ENCODE measurements at regions not wholly inside any gene's neighbourhood (a gene's known extent, or its start where the extent isn't known, plus 50 kb on each side); places are given as distances from the start of the nearest gene placed in this dataset.
"Not testable (repeated sequence)": the region's sequence is repeated elsewhere in the genome, so short reads cannot be mapped to it uniquely, and the experiment has no call there.

- H3K4me3 Mint-ChIP-seq = no peak overlapping the region
- peaks cover 5 to 18% (median 11%) of the 10 kb centered on the region in 3 donors for H3K9me3 Mint-ChIP-seq
- H3K36me3 Mint-ChIP-seq = no peaks in the 10 kb centered on the region
- H3K9me3 ChIP-seq = peaks cover 2% of the 10 kb centered on the region
- H3K27me3 ChIP-seq (replicated peaks in 1 of 2; ENCODE audit: control insufficient read depth in 2 of 2, extremely low read depth in 1 of 2, insufficient read depth in 2 of 2, low read length in 1 of 2) = no peaks in the 10 kb centered on the region
- ChIA-PET CTCF (no interaction called here), POLR2A (no interaction called here)
- no peak overlapping the region for H3K27ac Mint-ChIP-seq
- no peaks in the 10 kb centered on the region for H3K36me3 ChIP-seq (ENCODE audit: control insufficient read depth in 2 of 2, extremely low read depth in 1 of 2, insufficient read depth in 1 of 2, low read length in 1 of 2)
- H3K4me3 ChIP-seq (ENCODE audit: control insufficient read depth in 1 of 2, extremely low read depth in 1 of 2, low read length in 1 of 2) = no peak overlapping the region
- no peaks in the 10 kb centered on the region for H3K27me3 Mint-ChIP-seq
- ATAC-seq (replicated peaks in 1 of 4) = no peak
- no peak overlapping the region for H3K27ac ChIP-seq (ENCODE audit: low read length)
- no peaks in the 10 kb centered on the region for H3K4me1 Mint-ChIP-seq
- no peaks in the 10 kb centered on the region for H3K4me1 ChIP-seq (ENCODE audit: control insufficient read depth in 1 of 2, extremely low read depth in 1 of 2, insufficient read depth in 2 of 2, low read length in 2 of 2)
- no peak for DNase-seq
Measured at GRCh38 chr2:13334545-13334944, 617.8 kb downstream of the TRIB2 start.

GRCh38 chr2:13335862-13336535 is 619.3 kb downstream of the TRIB2 start:
- Histone ChIP-seq H3K4me3 (ENCODE audit: control insufficient read depth in 1 of 2, extremely low read depth in 1 of 2, low read length in 1 of 2) (no peak overlapping the region), H3K27ac (ENCODE audit: low read length) (no peak overlapping the region), H3K36me3 (ENCODE audit: control insufficient read depth in 2 of 2, extremely low read depth in 1 of 2, insufficient read depth in 1 of 2, low read length in 1 of 2) (no peaks in the 10 kb centered on the region), H3K27me3 (replicated peaks in 1 of 2; ENCODE audit: control insufficient read depth in 2 of 2, extremely low read depth in 1 of 2, insufficient read depth in 2 of 2, low read length in 1 of 2) (no peaks in the 10 kb centered on the region), H3K9me3 (no peaks in the 10 kb centered on the region), H3K4me1 (ENCODE audit: control insufficient read depth in 1 of 2, extremely low read depth in 1 of 2, insufficient read depth in 2 of 2, low read length in 2 of 2) (no peaks in the 10 kb centered on the region)
- Mint-ChIP-seq H3K27me3 (no peaks in the 10 kb centered on the region), H3K27ac (no peak overlapping the region), H3K36me3 (no peaks in the 10 kb centered on the region), H3K9me3 (peaks cover 5 to 18% (median 11%) of the 10 kb centered on the region in 3 donors), H3K4me1 (no peaks in the 10 kb centered on the region), H3K4me3 (no peak overlapping the region)
- no peak for ATAC-seq (replicated peaks in 1 of 4)
- POLR2A ChIA-PET = no interaction called here
- DNase-seq = no peak
- CTCF ChIA-PET = no interaction called here
- WGBS (ENCODE audit: insufficient coverage) = 100% methylated on average over 1 of the region's 2 CpGs

GRCh38 chr2:13351068-13351467 is 634.3 kb downstream of the TRIB2 start:
- POLR2A ChIA-PET = no interaction called here
- WGBS (ENCODE audit: insufficient coverage) = no CpG with 5 or more reads among the region's 2 CpGs
- H3K9me3 ChIP-seq = no peaks in the 10 kb centered on the region
- H3K36me3 Mint-ChIP-seq = no peaks in the 10 kb centered on the region
- H3K27ac ChIP-seq (ENCODE audit: low read length) = no peak overlapping the region
- H3K27me3 ChIP-seq (replicated peaks in 1 of 2; ENCODE audit: control insufficient read depth in 2 of 2, extremely low read depth in 1 of 2, insufficient read depth in 2 of 2, low read length in 1 of 2) = no peaks in the 10 kb centered on the region
- H3K4me3 ChIP-seq (ENCODE audit: control insufficient read depth in 1 of 2, extremely low read depth in 1 of 2, low read length in 1 of 2) = no peak overlapping the region
- H3K4me3 Mint-ChIP-seq = no peak overlapping the region
- CTCF ChIA-PET = no interaction called here
- ATAC-seq (replicated peaks in 1 of 4) (no peak), DNase-seq (no peak)
- H3K4me1 Mint-ChIP-seq = no peaks in the 10 kb centered on the region
- H3K9me3 Mint-ChIP-seq = peaks cover 1 to 5% (median 4%) of the 10 kb centered on the region in 3 donors
- H3K27me3 Mint-ChIP-seq = no peaks in the 10 kb centered on the region
- H3K27ac Mint-ChIP-seq = no peak overlapping the region
- H3K36me3 ChIP-seq (ENCODE audit: control insufficient read depth in 2 of 2, extremely low read depth in 1 of 2, insufficient read depth in 1 of 2, low read length in 1 of 2) = no peaks in the 10 kb centered on the region
- H3K4me1 ChIP-seq (ENCODE audit: control insufficient read depth in 1 of 2, extremely low read depth in 1 of 2, insufficient read depth in 2 of 2, low read length in 2 of 2) = no peaks in the 10 kb centered on the region

DNA sequence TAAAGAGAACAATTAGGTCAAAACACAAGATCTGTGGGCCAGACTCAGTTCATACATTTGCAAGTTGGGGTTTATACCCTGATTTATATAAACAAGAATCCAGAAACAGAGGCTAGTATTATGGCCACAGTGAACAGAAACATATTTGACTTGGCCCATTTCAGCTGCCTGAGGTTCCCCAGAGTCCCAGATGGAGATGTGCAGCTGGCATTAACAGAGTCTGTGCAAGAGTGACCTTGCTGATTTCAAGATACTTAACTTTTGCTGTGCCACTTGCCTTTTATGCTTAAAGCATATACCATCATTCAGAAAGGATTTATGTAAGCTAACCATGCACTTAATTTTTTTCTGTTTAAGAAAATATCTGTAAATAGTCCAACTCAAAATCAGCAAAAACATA is 636.3 kb downstream of the TRIB2 start:
- H3K4me1 ChIP-seq (ENCODE audit: control insufficient read depth in 1 of 2, extremely low read depth in 1 of 2, insufficient read depth in 2 of 2, low read length in 2 of 2) = no peaks in the 10 kb centered on the region
- H3K27me3 Mint-ChIP-seq = no peaks in the 10 kb centered on the region
- H3K4me3 ChIP-seq (ENCODE audit: control insufficient read depth in 1 of 2, extremely low read depth in 1 of 2, low read length in 1 of 2) = no peak overlapping the region
- H3K27me3 ChIP-seq (replicated peaks in 1 of 2; ENCODE audit: control insufficient read depth in 2 of 2, extremely low read depth in 1 of 2, insufficient read depth in 2 of 2, low read length in 1 of 2) = no peaks in the 10 kb centered on the region
- ATAC-seq (replicated peaks in 1 of 4) = no peak
- no peaks in the 10 kb centered on the region for H3K36me3 Mint-ChIP-seq
- no peak overlapping the region for H3K27ac ChIP-seq (ENCODE audit: low read length)
- DNase-seq = no peak
- H3K27ac Mint-ChIP-seq = no peak overlapping the region
- H3K9me3 Mint-ChIP-seq = peaks cover 1 to 10% (median 9%) of the 10 kb centered on the region in 3 donors
- CTCF ChIA-PET = no interaction called here
- no peaks in the 10 kb centered on the region for H3K4me1 Mint-ChIP-seq
- POLR2A ChIA-PET = no interaction called here
- H3K36me3 ChIP-seq (ENCODE audit: control insufficient read depth in 2 of 2, extremely low read depth in 1 of 2, insufficient read depth in 1 of 2, low read length in 1 of 2) = no peaks in the 10 kb centered on the region
- no peaks in the 10 kb centered on the region for H3K9me3 ChIP-seq
- no peak overlapping the region for H3K4me3 Mint-ChIP-seq

DNA sequence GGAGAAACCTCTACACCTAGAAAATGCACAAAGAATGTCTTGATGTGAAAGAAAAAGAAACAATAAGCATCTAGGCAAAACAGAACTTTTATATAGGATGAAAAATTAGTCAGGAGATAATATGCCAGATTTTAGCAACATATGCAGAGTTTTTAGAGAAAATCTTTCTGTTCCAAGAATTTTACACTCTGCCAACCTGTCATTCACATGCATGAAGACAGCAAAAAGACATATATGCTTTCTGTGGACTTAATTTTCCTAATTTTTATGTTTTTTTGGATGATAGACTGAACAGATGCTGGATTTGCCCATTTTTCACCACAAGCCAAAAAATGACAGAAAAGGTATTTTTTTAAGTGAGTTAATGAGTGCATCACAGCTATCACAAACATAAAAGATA is 637.3 kb downstream of the TRIB2 start:
- ChIA-PET CTCF (no interaction called here), POLR2A (no interaction called here)
- no peaks in the 10 kb centered on the region for H3K4me1 ChIP-seq (ENCODE audit: control insufficient read depth in 1 of 2, extremely low read depth in 1 of 2, insufficient read depth in 2 of 2, low read length in 2 of 2)
- no peak overlapping the region for H3K4me3 ChIP-seq (ENCODE audit: control insufficient read depth in 1 of 2, extremely low read depth in 1 of 2, low read length in 1 of 2)
- no peak for ATAC-seq (replicated peaks in 1 of 4)
- Mint-ChIP-seq H3K27ac (no peak overlapping the region), H3K27me3 (no peaks in the 10 kb centered on the region), H3K4me3 (no peak overlapping the region), H3K36me3 (no peaks in the 10 kb centered on the region), H3K4me1 (no peaks in the 10 kb centered on the region), H3K9me3 (peaks cover 0 to 14% (median 5%) of the 10 kb centered on the region in 3 donors)
- no peaks in the 10 kb centered on the region for H3K27me3 ChIP-seq (replicated peaks in 1 of 2; ENCODE audit: control insufficient read depth in 2 of 2, extremely low read depth in 1 of 2, insufficient read depth in 2 of 2, low read length in 1 of 2)
- no peak for DNase-seq
- H3K9me3 ChIP-seq = no peaks in the 10 kb centered on the region
- no peaks in the 10 kb centered on the region for H3K36me3 ChIP-seq (ENCODE audit: control insufficient read depth in 2 of 2, extremely low read depth in 1 of 2, insufficient read depth in 1 of 2, low read length in 1 of 2)
- H3K27ac ChIP-seq (ENCODE audit: low read length) = no peak overlapping the region

GRCh38 chr2:13381928-13382327 is 665.2 kb downstream of the TRIB2 start:
- CTCF ChIA-PET; H3K27me3 ChIP-seq (replicated peaks in 1 of 2; ENCODE audit: control insufficient read depth in 2 of 2, extremely low read depth in 1 of 2, insufficient read depth in 2 of 2, low read length in 1 of 2); ATAC-seq (replicated peaks in 1 of 4); H3K27ac Mint-ChIP-seq; H3K36me3 Mint-ChIP-seq; H3K9me3 ChIP-seq; H3K27ac ChIP-seq (ENCODE audit: low read length); H3K4me3 ChIP-seq (ENCODE audit: control insufficient read depth in 1 of 2, extremely low read depth in 1 of 2, low read length in 1 of 2); H3K4me1 ChIP-seq (ENCODE audit: control insufficient read depth in 1 of 2, extremely low read depth in 1 of 2, insufficient read depth in 2 of 2, low read length in 2 of 2); H3K27me3 Mint-ChIP-seq; H3K4me3 Mint-ChIP-seq; POLR2A ChIA-PET; H3K36me3 ChIP-seq (ENCODE audit: control insufficient read depth in 2 of 2, extremely low read depth in 1 of 2, insufficient read depth in 1 of 2, low read length in 1 of 2); H3K4me1 Mint-ChIP-seq; DNase-seq: not testable (repeated sequence)
- H3K9me3 Mint-ChIP-seq = peaks cover 3 to 21% (median 8%) of the 10 kb centered on the region in 3 donors
- WGBS (ENCODE audit: insufficient coverage) = no CpG with 5 or more reads among the region's 1 CpG

DNA sequence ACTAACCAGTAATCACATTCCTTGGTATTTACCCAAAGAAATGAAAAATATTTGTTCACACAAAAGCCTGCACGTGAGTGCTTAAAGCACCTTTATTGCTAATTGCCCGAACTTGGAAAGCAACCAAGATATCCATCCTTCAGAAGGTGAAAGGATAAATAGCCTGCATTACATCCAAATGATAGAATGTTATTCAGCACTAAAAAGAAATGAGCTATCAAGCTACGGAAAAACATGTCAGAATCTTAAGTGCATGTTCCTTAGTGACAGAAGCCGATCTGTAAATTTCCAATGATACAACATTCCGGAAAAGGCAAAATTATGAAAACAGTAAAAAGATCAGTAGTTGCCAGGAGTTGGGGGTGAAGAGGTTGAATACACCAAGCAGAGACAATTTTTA is 672.4 kb downstream of the TRIB2 start:
- H3K27ac Mint-ChIP-seq; CTCF ChIA-PET; DNase-seq; H3K27me3 Mint-ChIP-seq; H3K27me3 ChIP-seq (replicated peaks in 1 of 2; ENCODE audit: control insufficient read depth in 2 of 2, extremely low read depth in 1 of 2, insufficient read depth in 2 of 2, low read length in 1 of 2); H3K4me1 ChIP-seq (ENCODE audit: control insufficient read depth in 1 of 2, extremely low read depth in 1 of 2, insufficient read depth in 2 of 2, low read length in 2 of 2); POLR2A ChIA-PET; H3K4me1 Mint-ChIP-seq; H3K36me3 Mint-ChIP-seq; H3K27ac ChIP-seq (ENCODE audit: low read length); H3K36me3 ChIP-seq (ENCODE audit: control insufficient read depth in 2 of 2, extremely low read depth in 1 of 2, insufficient read depth in 1 of 2, low read length in 1 of 2); ATAC-seq (replicated peaks in 1 of 4); H3K4me3 ChIP-seq (ENCODE audit: control insufficient read depth in 1 of 2, extremely low read depth in 1 of 2, low read length in 1 of 2); H3K9me3 ChIP-seq; H3K4me3 Mint-ChIP-seq: not testable (repeated sequence)
- peaks cover 4 to 15% (median 15%) of the 10 kb centered on the region in 3 donors for H3K9me3 Mint-ChIP-seq
- 100% methylated on average over 1 of the region's 5 CpGs for WGBS (ENCODE audit: insufficient coverage)

Data from T-cell (primary cell).